ENCODE measurements at regions not wholly inside any gene's neighbourhood (a gene's known extent, or its start where the extent isn't known, plus 50 kb on each side); places are given as distances from the start of the nearest gene placed in this dataset.
"Not testable (repeated sequence)": the region's sequence is repeated elsewhere in the genome, so short reads cannot be mapped to it uniquely, and the experiment has no call there.

GRCh38 chr6:11450037-11450436 lies 87.5 kb upstream of the TMEM170B start:
- DNase-seq: no peak

GRCh38 chr6:11449408-11449807 lies 88.1 kb upstream of the TMEM170B start:
- DNase-seq: no peak

GRCh38 chr6:11448038-11448437 lies 89.5 kb upstream of the TMEM170B start:
- DNase-seq: no peak

- DNase-seq: no peak
Measured at GRCh38 chr6:11447265-11447664, 90.3 kb upstream of the TMEM170B start.

- DNase-seq: no peak
Measured at GRCh38 chr6:11445146-11445545, 92.4 kb upstream of the TMEM170B start.

- not testable (repeated sequence) for DNase-seq
Measured at GRCh38 chr6:11443125-11443524, 94.4 kb upstream of the TMEM170B start.

- no peak for DNase-seq
Measured at GRCh38 chr6:11442495-11442894, 95.1 kb upstream of the TMEM170B start.

- DNase-seq: no peak
Measured at GRCh38 chr6:11439876-11440275, 97.7 kb upstream of the TMEM170B start.

- no peak for DNase-seq
Measured at GRCh38 chr6:11439017-11439420, 98.5 kb upstream of the TMEM170B start.

- DNase-seq: no peak
Measured at GRCh38 chr6:11437824-11438459, 99.6 kb upstream of the TMEM170B start.

- DNase-seq: no peak
Measured at GRCh38 chr6:11436508-11437096, 100.9 kb upstream of the TMEM170B start.

GRCh38 chr6:11434565-11435326 lies 102.8 kb upstream of the TMEM170B start:
- no peak for DNase-seq

- no peak for DNase-seq
Measured at GRCh38 chr6:11433860-11434259, 103.7 kb upstream of the TMEM170B start.

GRCh38 chr6:11432713-11433450 lies 104.7 kb upstream of the TMEM170B start:
- no peak for DNase-seq

GRCh38 chr6:11432091-11432490 lies 105.5 kb upstream of the TMEM170B start:
- DNase-seq: no peak

GRCh38 chr6:11431455-11431937 lies 106.1 kb upstream of the TMEM170B start:
- no peak for DNase-seq

GRCh38 chr6:11430036-11430435 lies 107.5 kb upstream of the TMEM170B start:
- no peak for DNase-seq

- DNase-seq: no peak
Measured at GRCh38 chr6:11429577-11429976, 108.0 kb upstream of the TMEM170B start.

- no peak for DNase-seq
Measured at GRCh38 chr6:11428895-11429294, 108.7 kb upstream of the TMEM170B start.

GRCh38 chr6:11428371-11428770 lies 109.2 kb upstream of the TMEM170B start:
- no peak for DNase-seq

GRCh38 chr6:11427723-11428245 lies 109.8 kb upstream of the TMEM170B start:
- no peak for DNase-seq

GRCh38 chr6:11427091-11427722 lies 110.3 kb upstream of the TMEM170B start:
- no peak for DNase-seq

- DNase-seq: no peak
Measured at GRCh38 chr6:11426571-11426970, 111.0 kb upstream of the TMEM170B start.
